Mucosa of descending colon (tissue), 3 donors: ENCODE measurements at regions not wholly inside any gene's neighbourhood (a gene's known extent, or its start where the extent isn't known, plus 50 kb on each side); places are given as distances from the start of the nearest gene placed in this dataset.

Source experiments
- ATAC-seq: fragments of 200-7000 bp; cut with Tn5 transposase; one replicate; pipeline ENCODE4 v1.9.1; 2020; ENCODE audit warnings: mild to moderate bottlenecking, moderate library complexity
- DNase-seq, 3 donors: peaks; one replicate each; pipeline ENCODE4 v3.0.0-alpha.2; 2020
- H3K36me3 ChIP-seq: fragments of 200-600 bp; one replicate; pipeline ENCODE4 v1.8.0; 2021; ENCODE audit warnings: low read depth, mild to moderate bottlenecking
- H3K4me1 ChIP-seq: fragments of 200-600 bp; one replicate; pipeline ENCODE4 v1.8.0; 2021; ENCODE audit warnings: low read depth, mild to moderate bottlenecking
- H3K4me3 ChIP-seq: fragments of 200-600 bp; one replicate; pipeline ENCODE4 v1.8.0; 2021; ENCODE audit warnings: mild to moderate bottlenecking
- H3K9me3 ChIP-seq: fragments of 200-600 bp; one replicate; pipeline ENCODE4 v1.8.0; 2021; ENCODE audit warnings: mild to moderate bottlenecking
- CTCF ChIP-seq: fragments of 200-600 bp; IDR thresholded peaks from one replicate; pipeline ENCODE4 v1.8.0; 2022; ENCODE audit warnings: antibody characterized with exemption, mild to moderate bottlenecking
- intact Hi-C, 2 donors: fragments of 100-400 bp; cut with DNase I in 1 of 2; cut with micrococcal nuclease in 1 of 2; formaldehyde crosslinking; loops; one replicate each; pipeline versions ENCODE4 v1.11.0 to v1.11.1; 2022; cut with DNase I, micrococcal nuclease
- donor health status: DM: no; HTN: no; CAD: no; lungs with moderate emphysema.
- donor health status: DM: no; HTN: no; CAD: no.
- donor health status: DM: no; HTN: yes; CAD: no.

- no peak for TF ChIP-seq CTCF
- intact Hi-C loops, result no loop called here
- Histone ChIP-seq H3K4me3 (no peak overlapping the region), H3K36me3 (no peaks in the 10 kb centered on the region), H3K9me3 (no peaks in the 10 kb centered on the region), H3K4me1 (no peaks in the 10 kb centered on the region)
- no peak for ATAC-seq
- DNase-seq, result no peak
These were observed 83.6 kb upstream of the MYLIP start for GRCh38 chr6:16045238-16045637.

- Histone ChIP-seq H3K4me1 (no peaks in the 10 kb centered on the region), H3K36me3 (no peaks in the 10 kb centered on the region), H3K4me3 (no peak overlapping the region), H3K9me3 (no peaks in the 10 kb centered on the region)
- intact Hi-C loops, result no loop called here
- no peak for TF ChIP-seq CTCF
- DNase-seq (no peak), ATAC-seq (no peak)
These were observed 84.7 kb upstream of the MYLIP start for GRCh38 chr6:16044211-16044643.

GRCh38 chr6:16043171-16044135, 85.4 kb upstream of the MYLIP start:
- no peaks in the 10 kb centered on the region for H3K9me3 ChIP-seq
- no peak overlapping the region for H3K4me3 ChIP-seq
- H3K4me1 ChIP-seq, result no peaks in the 10 kb centered on the region
- no peak for TF ChIP-seq CTCF
- intact Hi-C loops, result no loop called here
- DNase-seq, result no peak
- no peak for ATAC-seq
- H3K36me3 ChIP-seq, result no peaks in the 10 kb centered on the region

- TF ChIP-seq CTCF, result no peak
- H3K4me3 ChIP-seq, result no peak overlapping the region
- no peaks in the 10 kb centered on the region for H3K9me3 ChIP-seq
- H3K36me3 ChIP-seq, result no peaks in the 10 kb centered on the region
- no peaks in the 10 kb centered on the region for H3K4me1 ChIP-seq
- no peak for DNase-seq
- no peak for ATAC-seq
- intact Hi-C loops, result no loop called here
These were observed 86.1 kb upstream of the MYLIP start for GRCh38 chr6:16042751-16043150.

- Histone ChIP-seq H3K4me1 (no peaks in the 10 kb centered on the region), H3K36me3 (no peaks in the 10 kb centered on the region), H3K9me3 (no peaks in the 10 kb centered on the region), H3K4me3 (no peak overlapping the region)
- no peak for DNase-seq
- TF ChIP-seq CTCF, result no peak
- no peak for ATAC-seq
- intact Hi-C loops, result no loop called here
These were observed 87.6 kb upstream of the MYLIP start for GRCh38 chr6:16041327-16041726.
